K562 (cell line): ENCODE measurements at regions not wholly inside any gene's neighbourhood (a gene's known extent, or its start where the extent isn't known, plus 50 kb on each side); places are given as distances from the start of the nearest gene placed in this dataset.

Experiments used
- ATAC-seq: fragments of 200-7000 bp; cut with Tn5 transposase; 3 replicates; pipeline ENCODE4 v1.9.1; 2020; ENCODE audit warnings: moderate library complexity
- BruUV-seq: library from RNA; stranded (reverse); fragments of 400-500 nt; replicated peaks from 2 replicates; lab custom pipeline; 2021; lab: Mats Ljungman, UMichigan
- CTCF ChIA-PET: fragments of 300-600 bp; formaldehyde crosslinking; extraction: SDS; loops from one replicate; lab custom pipeline; 2021; ENCODE audit warnings: low intra/inter-chr PET ratio; lab: Yijun Ruan, JAX
- POLR2A ChIA-PET: fragments of 300-600, 350-650 bp; sonication (Branson Sonifier 250); formaldehyde crosslinking; extraction: SDS; loops from one replicate; lab custom pipeline; 2021; ENCODE audit warnings: antibody characterized with exemption, inconsistent platforms; lab: Yijun Ruan, JAX
- DNase-seq, 4 experiments: peaks; one replicate each; pipeline versions ENCODE4 v3.0.0 to v3.0.0-alpha.2; 2011 to 2018; ENCODE audit warnings: low spot score in 3 of 4, mixed read lengths in 3 of 4; ENCODE audit errors: extremely low read depth in 1 of 4
- FAIRE-seq: peaks from 2 replicates; lab custom pipeline; 2011; peaks lifted over from hg19 to GRCh38; lab: Jason Lieb, UNC
- H2AFZ ChIP-seq: 2 replicates; pipeline ENCODE4 v1.6.0; 2011; ENCODE audit warnings: low read depth, low read length, control low read depth, inconsistent platforms
- H3K27ac ChIP-seq: fragments of 200-600 bp; 3 replicates; pipeline ENCODE4 v1.8.0; 2011; ENCODE audit warnings: low read depth, mild to moderate bottlenecking, control low read depth, inconsistent platforms, low read length, moderate library complexity, mixed read lengths; ENCODE audit errors: extremely low read depth
- H3K27me3 ChIP-seq, 2 experiments: fragments of 300-600 bp in 1 of 2; 2 replicates in 1 of 2; 3 replicates in 1 of 2; pipeline versions ENCODE4 v1.6.0 to v1.8.0; 2011; ENCODE audit warnings: inconsistent platforms in 2 of 2, low read length in 2 of 2, mild to moderate bottlenecking in 1 of 2, mixed read lengths in 1 of 2, moderate library complexity in 1 of 2; ENCODE audit not compliant: control insufficient read depth in 2 of 2, insufficient read depth in 2 of 2
- H3K36me3 ChIP-seq: fragments of 300-600 bp; 3 replicates; pipeline ENCODE4 v1.8.0; 2011; ENCODE audit warnings: mild to moderate bottlenecking, low read length, inconsistent platforms; ENCODE audit not compliant: control insufficient read depth, insufficient read depth
- H3K4me1 ChIP-seq, 2 experiments: fragments of 200-600 bp in 1 of 2; replicated peaks in 1 of 2; 2 replicates in 1 of 2; 3 replicates in 1 of 2; pipeline versions ENCODE4 v1.5.1 to v1.8.0; 2011; ENCODE audit warnings: inconsistent platforms in 2 of 2, low read length in 2 of 2, mild to moderate bottlenecking in 1 of 2, mixed read lengths in 1 of 2, moderate library complexity in 1 of 2; ENCODE audit not compliant: control insufficient read depth in 2 of 2, insufficient read depth in 2 of 2
- H3K4me2 ChIP-seq: 2 replicates; pipeline ENCODE4 v1.6.1; 2011; ENCODE audit warnings: low read length, control low read depth, inconsistent platforms, mixed read lengths; ENCODE audit not compliant: insufficient read depth
- H3K4me3 ChIP-seq: fragments of 200-600 bp; sonication (generic), shearing (Covaris generic); 2 replicates; pipeline ENCODE4 v1.5.1; 2016; ENCODE audit warnings: control low read depth, inconsistent platforms
- H3K79me2 ChIP-seq: fragments of 200-600 bp; 3 replicates; pipeline ENCODE4 v1.8.0; 2011; ENCODE audit warnings: low read length, inconsistent platforms; ENCODE audit not compliant: control insufficient read depth, insufficient read depth
- H3K9ac ChIP-seq, 2 experiments: 2 replicates each; pipeline versions ENCODE4 v1.6.0 to v1.6.1; 2011; ENCODE audit warnings: low read depth in 2 of 2, low read length in 2 of 2, control low read depth in 1 of 2, inconsistent platforms in 1 of 2, mild to moderate bottlenecking in 1 of 2, mixed read lengths in 1 of 2; ENCODE audit not compliant: insufficient read depth in 1 of 2
- H3K9me1 ChIP-seq: one replicate; pipeline ENCODE4 v1.6.0; 2011; ENCODE audit warnings: inconsistent platforms, mild to moderate bottlenecking, low read length, moderate library complexity; ENCODE audit not compliant: control insufficient read depth, insufficient read depth
- H3K9me3 ChIP-seq: replicated peaks from 2 replicates; pipeline ENCODE4 v1.5.1; 2011; ENCODE audit warnings: low read depth, low read length, inconsistent platforms; ENCODE audit not compliant: control insufficient read depth, insufficient read depth
- H4K20me1 ChIP-seq: replicated peaks from 2 replicates; pipeline ENCODE4 v1.6.1; 2011; ENCODE audit warnings: low read length, inconsistent platforms, mixed read lengths; ENCODE audit not compliant: control insufficient read depth, insufficient read depth
- ATF4 ChIP-seq: fragments of 450-650 bp; formaldehyde crosslinking; IDR thresholded peaks from 2 replicates; pipeline ENCODE4 v1.4.0; 2022; ENCODE audit warnings: mild to moderate bottlenecking, moderate library complexity
- BRF2 ChIP-seq: IDR thresholded peaks from 3 replicates; pipeline ENCODE4 v1.6.1; 2011; ENCODE audit warnings: borderline replicate concordance, mild to moderate bottlenecking; ENCODE audit not compliant: insufficient read length, insufficient read depth
- ELK3 ChIP-seq: fragments of 450-650 bp; formaldehyde crosslinking; IDR thresholded peaks from 2 replicates; pipeline ENCODE4 v1.4.0; 2020; ENCODE audit warnings: mild to moderate bottlenecking
- GABPA ChIP-seq: fragments of 200-800 bp; sonication (Bioruptor generic); conservative IDR thresholded peaks from 2 replicates; pipeline ENCODE4 v1.6.1; 2016; ENCODE audit warnings: low read depth, missing genetic modification characterization, missing compliant biosample characterization
- GABPB2 ChIP-seq: fragments of 250-450 bp; sonication (Bioruptor Pico); conservative IDR thresholded peaks from 2 replicates; pipeline ENCODE4 v1.5.1; 2021; ENCODE audit warnings: mild to moderate bottlenecking
- KDM4B ChIP-seq, 2 experiments: fragments of 450-650 bp in 1 of 2; sonication (generic) in 1 of 2; IDR thresholded peaks; 2 replicates each; pipeline ENCODE4 v1.6.1; 2016 to 2017; ENCODE audit warnings: borderline replicate concordance in 2 of 2, antibody characterized with exemption in 1 of 2, low read depth in 1 of 2, mild to moderate bottlenecking in 1 of 2
- PHF20 ChIP-seq: fragments of 450-650 bp; IDR thresholded peaks from 2 replicates; pipeline ENCODE4 v1.6.1; 2018; ENCODE audit not compliant: partially characterized antibody
- TCF7 ChIP-seq: sonication (generic); IDR thresholded peaks from 2 replicates; pipeline ENCODE4 v1.6.1; 2016; ENCODE audit warnings: antibody characterized with exemption, borderline replicate concordance
- TEAD1 ChIP-seq, 2 experiments: fragments of 450-650 bp in 1 of 2; sonication (generic) in 1 of 2; formaldehyde crosslinking; IDR thresholded peaks; 2 replicates each; pipeline versions ENCODE4 v1.4.0 to v1.8.0; 2020 to 2022; ENCODE audit warnings: mild to moderate bottlenecking in 2 of 2, missing genetic modification reagents in 1 of 2
- ZNF354B ChIP-seq: fragments of 250-450 bp; sonication (Bioruptor Pico); IDR thresholded peaks from 2 replicates; pipeline ENCODE4 v1.4.0; 2020
- WGBS: fragments of 100-300 bp; shearing (Covaris generic); methylation state at CpG from one replicate; pipeline ENCODE4 v1.1.6; 2016; ENCODE audit warnings: low coverage, mixed read lengths; ENCODE audit not compliant: insufficient coverage; ENCODE audit errors: missing lambda C conversion rate; 5-methylcytosine and 5-hydroxymethylcytosine counted together
- in situ Hi-C: fragments of 300-500 bp; cut with MboI; formaldehyde crosslinking; loops from 4 replicates; pipeline ENCODE4 v1.15.0; 2018; ENCODE audit warnings: inconsistent platforms, mixed read lengths
- intact Hi-C: fragments of 100-400 bp; cut with micrococcal nuclease; formaldehyde crosslinking; loops from 2 replicates; pipeline ENCODE4 v1.14.2; 2022

GRCh38 chr16:7090628-7091115 lies 242.0 kb upstream of the RBFOX1 start:
- WGBS, result under 1% methylated on average over 8 of the region's 9 CpGs
- Histone ChIP-seq H3K4me1 (no peaks in the 10 kb centered on the region), H4K20me1 (no peaks in the 10 kb centered on the region), H2AFZ (no peak overlapping the region), H3K79me2 (no peaks in the 10 kb centered on the region), H3K4me2 (no peak overlapping the region), H3K27ac (no peak overlapping the region), H3K36me3 (no peaks in the 10 kb centered on the region), H3K27me3 (no peaks in the 10 kb centered on the region; a peak in 1 of 5 replicates), H3K4me3 (no peak overlapping the region), H3K9me3 (no peaks in the 10 kb centered on the region), H3K9me1 (no peaks in the 10 kb centered on the region), H3K9ac (no peak overlapping the region)
- TF ChIP-seq TCF7 (no peak), PHF20 (no peak)
- ChIA-PET CTCF (no interaction called here), POLR2A (no interaction called here)
- ATAC-seq (no peak), FAIRE-seq (no peak), DNase-seq (no peak)
- BruUV-seq, result no TSS peak
- intact Hi-C loops, result no loop called here
- in situ Hi-C loops, result no loop called here

GRCh38 chr16:7089751-7090150 lies 242.9 kb upstream of the RBFOX1 start:
- no peaks in the 10 kb centered on the region for H3K36me3 ChIP-seq
- no peak overlapping the region for H3K4me2 ChIP-seq
- in situ Hi-C loops, result no loop called here
- ChIA-PET CTCF (no interaction called here), POLR2A (no interaction called here)
- no peak overlapping the region for H3K4me3 ChIP-seq
- FAIRE-seq, result no peak
- H3K27ac ChIP-seq, result no peak overlapping the region
- no peaks in the 10 kb centered on the region for H3K4me1 ChIP-seq
- intact Hi-C loops, result no loop called here
- H3K9me1 ChIP-seq, result no peaks in the 10 kb centered on the region
- H4K20me1 ChIP-seq, result no peaks in the 10 kb centered on the region
- no peak overlapping the region for H2AFZ ChIP-seq
- TF ChIP-seq GABPB2 (CRISPR knock-in tag) (no peak), ELK3 (CRISPR knock-in tag) (no peak), TEAD1 (CRISPR knock-in tag; IDR thresholded peaks at IDR 0.05) (no peak), GABPA (tag) (no peak), BRF2 (no peak), KDM4B (IDR thresholded peaks at IDR 0.05; ENCODE audit: borderline replicate concordance in 2 of 2, low read depth in 1 of 2) (no peak), ATF4 (no peak), ZNF354B (no peak)
- TF ChIP-seq, all 486 proteins: peak for 0
- Histone ChIP-seq H3K9me3 (no peaks in the 10 kb centered on the region), H3K27me3 (no peaks in the 10 kb centered on the region; a peak in 1 of 5 replicates), H3K79me2 (no peaks in the 10 kb centered on the region), H3K9ac (no peak overlapping the region)
- no peak for DNase-seq
- ATAC-seq, result no peak
- no TSS peak for BruUV-seq
